Naive thymus-derived CD4-positive, alpha-beta T cell (primary cell): ENCODE measurements at regions not wholly inside any gene's neighbourhood (a gene's known extent, or its start where the extent isn't known, plus 50 kb on each side); places are given as distances from the start of the nearest gene placed in this dataset.
A peak's percentile ranks its signal among the peaks of the same experiment; 100 is the strongest.
"Not testable (repeated sequence)": the region's sequence is repeated elsewhere in the genome, so short reads cannot be mapped to it uniquely, and the experiment has no call there.

Source experiments
- ATAC-seq: fragments of 150-1000 bp; cut with Tn5 transposase; 2 replicates; pipeline ENCODE4 v1.10.0; 2021; ENCODE audit warnings: mild to moderate bottlenecking, moderate library complexity
- CTCF ChIA-PET: fragments of 350-600 bp; sonication (Branson Sonifier 250); formaldehyde crosslinking; loops from one replicate; lab custom pipeline; 2021; ENCODE audit warnings: antibody characterized with exemption; lab: Charles Lee
- POLR2A ChIA-PET: fragments of 350-600 bp; sonication (Branson Sonifier 250); formaldehyde crosslinking; loops from one replicate; lab custom pipeline; 2021; ENCODE audit warnings: antibody characterized with exemption, inconsistent platforms; lab: Charles Lee
- DNase-seq, 9 donors: peaks; one replicate each; pipeline versions ENCODE4 v3.0.0 to v3.0.0-alpha.2; 2020 to 2022; ENCODE audit warnings: mixed read lengths in 1 of 9
- H3K27ac ChIP-seq: one replicate; pipeline ENCODE4 v1.7.0; 2013; ENCODE audit warnings: mild to moderate bottlenecking, low read depth, low read length, moderate library complexity
- H3K27me3 ChIP-seq, 2 donors: one replicate each; pipeline ENCODE4 v1.7.0; 2013; ENCODE audit warnings: low read length in 2 of 2, mild to moderate bottlenecking in 2 of 2, moderate library complexity in 2 of 2; ENCODE audit not compliant: control insufficient read depth in 2 of 2, insufficient read depth in 2 of 2
- H3K36me3 ChIP-seq, 3 experiments: 1 replicate in 2 of 3; 2 replicates in 1 of 3; pipeline ENCODE4 v1.7.0; 2013; ENCODE audit warnings: low read length in 3 of 3, mild to moderate bottlenecking in 3 of 3, moderate library complexity in 1 of 3; ENCODE audit not compliant: insufficient read depth in 3 of 3, control insufficient read depth in 2 of 3
- H3K4me1 ChIP-seq, 2 donors: one replicate each; pipeline ENCODE4 v1.7.0; 2013; ENCODE audit warnings: low read length in 2 of 2, mild to moderate bottlenecking in 2 of 2, moderate library complexity in 1 of 2; ENCODE audit not compliant: control insufficient read depth in 2 of 2, insufficient read depth in 2 of 2
- H3K4me3 ChIP-seq: 2 replicates; pipeline ENCODE4 v1.7.0; 2013; ENCODE audit warnings: mild to moderate bottlenecking, low read length
- H3K9me3 ChIP-seq, 3 experiments: 1 replicate in 2 of 3; 2 replicates in 1 of 3; pipeline ENCODE4 v1.7.0; 2013; ENCODE audit warnings: low read length in 3 of 3; ENCODE audit not compliant: control insufficient read depth in 2 of 3
- H3K27ac Mint-ChIP-seq, 9 donors: one replicate each; pipeline ENCODE4 v1.8.0; 2020 to 2022; ENCODE audit warnings: mixed read lengths in 9 of 9, mild to moderate bottlenecking in 8 of 9, moderate library complexity in 5 of 9, inconsistent platforms in 2 of 9
- H3K27me3 Mint-ChIP-seq, 5 donors: one replicate each; pipeline ENCODE4 v1.8.0; 2021 to 2022; ENCODE audit warnings: mixed read lengths in 5 of 5, mild to moderate bottlenecking in 1 of 5
- H3K36me3 Mint-ChIP-seq, 5 donors: one replicate each; pipeline ENCODE4 v1.8.0; 2020 to 2022; ENCODE audit warnings: mixed read lengths in 5 of 5, mild to moderate bottlenecking in 3 of 5, inconsistent platforms in 1 of 5
- H3K4me1 Mint-ChIP-seq, 7 donors: one replicate each; pipeline ENCODE4 v1.8.0; 2020 to 2022; ENCODE audit warnings: mixed read lengths in 7 of 7, mild to moderate bottlenecking in 3 of 7, inconsistent platforms in 1 of 7
- H3K4me3 Mint-ChIP-seq, 10 donors: one replicate each; pipeline ENCODE4 v1.8.0; 2020 to 2022; ENCODE audit warnings: mild to moderate bottlenecking in 10 of 10, mixed read lengths in 10 of 10, moderate library complexity in 6 of 10, inconsistent platforms in 2 of 10
- H3K9me3 Mint-ChIP-seq, 11 donors: one replicate each; pipeline ENCODE4 v1.8.0; 2020 to 2022; ENCODE audit warnings: mixed read lengths in 11 of 11, mild to moderate bottlenecking in 4 of 11, inconsistent platforms in 1 of 11, moderate library complexity in 1 of 11
- intact Hi-C, 2 donors: fragments of 100-400 bp; cut with micrococcal nuclease; formaldehyde crosslinking; loops; one replicate each; pipeline ENCODE4 v1.15.1; 2023

DNA sequence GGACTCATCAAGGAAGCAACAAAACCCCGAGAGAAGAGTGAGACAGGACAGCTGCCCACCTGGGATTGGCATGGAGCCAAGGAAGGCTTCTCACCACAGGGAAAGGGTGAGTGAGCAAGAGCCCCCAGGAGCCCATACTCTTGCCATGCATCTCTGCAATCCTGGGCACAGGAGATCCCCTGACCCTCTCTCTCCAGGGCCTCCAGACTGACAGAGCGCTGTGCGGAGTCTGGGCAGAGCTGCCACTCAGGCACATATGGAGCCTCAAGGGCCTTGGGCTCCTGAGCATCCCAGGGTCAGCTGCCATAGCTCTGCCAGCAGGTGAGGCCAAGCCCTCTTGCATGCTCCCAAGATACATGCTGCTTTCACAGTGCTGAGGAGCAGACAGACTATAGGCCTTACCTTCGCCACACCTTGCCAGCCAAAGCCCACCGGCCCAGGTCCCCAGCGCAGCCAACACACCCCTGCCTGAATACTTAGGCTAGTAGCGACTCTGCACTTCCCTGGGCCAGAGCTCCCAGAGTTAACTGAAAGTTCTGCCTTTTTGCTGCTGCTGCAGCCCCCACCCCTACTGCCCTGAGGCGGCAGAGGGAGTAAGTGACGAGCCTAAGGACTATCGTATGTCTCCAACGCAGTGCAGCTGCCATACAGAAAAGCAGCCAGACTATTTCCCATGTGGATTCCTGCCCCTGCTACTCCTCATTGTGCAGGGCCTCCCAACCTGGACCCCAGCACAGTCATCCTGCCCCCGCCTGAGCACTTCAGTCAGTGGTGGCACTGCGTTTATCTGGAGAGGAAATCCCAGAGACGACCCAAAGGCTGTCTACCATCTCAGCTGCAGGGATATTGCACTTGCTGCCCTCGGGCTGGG lies 251.6 kb downstream of the SPATA31A6 start:
- Mint-ChIP-seq H3K4me1 (peaks cover 0 to 12% (median 2%) of the 10 kb centered on the region in 7 donors), H3K27ac (peak overlapping the region in 4 of 9 donors; percentile 25 to 87 (median 42))
- ATAC-seq, H3K36me3 Mint-ChIP-seq, H3K4me3 Mint-ChIP-seq, H3K27me3 ChIP-seq, H3K27me3 Mint-ChIP-seq, POLR2A ChIA-PET, H3K36me3 ChIP-seq, intact Hi-C loops, CTCF ChIA-PET, H3K27ac ChIP-seq, H3K9me3 ChIP-seq, DNase-seq, H3K9me3 Mint-ChIP-seq, H3K4me1 ChIP-seq, H3K4me3 ChIP-seq: not testable (repeated sequence)

- H3K27me3 ChIP-seq, CTCF ChIA-PET, H3K27me3 Mint-ChIP-seq, H3K36me3 ChIP-seq, H3K4me1 Mint-ChIP-seq, intact Hi-C loops, POLR2A ChIA-PET, H3K9me3 Mint-ChIP-seq, H3K4me1 ChIP-seq, H3K36me3 Mint-ChIP-seq, H3K9me3 ChIP-seq, DNase-seq, H3K4me3 ChIP-seq: not testable (repeated sequence)
- peak; percentile 31 for ATAC-seq
- peak overlapping the region; percentile 24 for H3K27ac ChIP-seq
- Mint-ChIP-seq H3K4me3 (peak overlapping the region in 1 of 10 donors; percentile 36), H3K27ac (peak overlapping the region in 6 of 9 donors; percentile 38 to 87 (median 66))
Observed at GRCh38 chr9:42435715-42436342, 252.4 kb downstream of the SPATA31A6 start.

GRCh38 chr9:42437057-42437759 lies 253.7 kb downstream of the SPATA31A6 start:
- DNase-seq, H3K4me1 ChIP-seq, CTCF ChIA-PET, H3K36me3 ChIP-seq, POLR2A ChIA-PET, H3K9me3 ChIP-seq, H3K27me3 ChIP-seq, H3K36me3 Mint-ChIP-seq, H3K4me1 Mint-ChIP-seq, H3K9me3 Mint-ChIP-seq, H3K27me3 Mint-ChIP-seq, intact Hi-C loops, H3K4me3 ChIP-seq, H3K27ac ChIP-seq: not testable (repeated sequence)
- Mint-ChIP-seq H3K27ac (peak overlapping the region in 2 of 9 donors; percentile 32 to 55), H3K4me3 (peak overlapping the region in 2 of 10 donors; percentile 30 to 47)
- peak; percentile 75 for ATAC-seq

- H3K4me3 ChIP-seq, H3K36me3 ChIP-seq, H3K27ac Mint-ChIP-seq, H3K27ac ChIP-seq, ATAC-seq, DNase-seq, POLR2A ChIA-PET, H3K4me1 ChIP-seq, H3K27me3 ChIP-seq, H3K9me3 Mint-ChIP-seq, H3K9me3 ChIP-seq, H3K4me3 Mint-ChIP-seq, H3K36me3 Mint-ChIP-seq, intact Hi-C loops, H3K4me1 Mint-ChIP-seq, CTCF ChIA-PET: not testable (repeated sequence)
- peaks cover 0 to 18% (median 0%) of the 10 kb centered on the region in 5 donors for H3K27me3 Mint-ChIP-seq
Observed at GRCh38 chr9:42442680-42443079, 259.2 kb downstream of the SPATA31A6 start.

- H3K9me3 Mint-ChIP-seq, H3K4me1 Mint-ChIP-seq, H3K4me3 ChIP-seq, H3K4me1 ChIP-seq, H3K27me3 ChIP-seq, POLR2A ChIA-PET, H3K36me3 ChIP-seq, intact Hi-C loops, DNase-seq, H3K4me3 Mint-ChIP-seq, CTCF ChIA-PET, ATAC-seq, H3K27ac ChIP-seq, H3K27ac Mint-ChIP-seq, H3K9me3 ChIP-seq, H3K36me3 Mint-ChIP-seq: not testable (repeated sequence)
- H3K27me3 Mint-ChIP-seq = peaks cover 0 to 18% (median 0%) of the 10 kb centered on the region in 5 donors
Observed at GRCh38 chr9:42443414-42443813, 260.0 kb downstream of the SPATA31A6 start.

DNA sequence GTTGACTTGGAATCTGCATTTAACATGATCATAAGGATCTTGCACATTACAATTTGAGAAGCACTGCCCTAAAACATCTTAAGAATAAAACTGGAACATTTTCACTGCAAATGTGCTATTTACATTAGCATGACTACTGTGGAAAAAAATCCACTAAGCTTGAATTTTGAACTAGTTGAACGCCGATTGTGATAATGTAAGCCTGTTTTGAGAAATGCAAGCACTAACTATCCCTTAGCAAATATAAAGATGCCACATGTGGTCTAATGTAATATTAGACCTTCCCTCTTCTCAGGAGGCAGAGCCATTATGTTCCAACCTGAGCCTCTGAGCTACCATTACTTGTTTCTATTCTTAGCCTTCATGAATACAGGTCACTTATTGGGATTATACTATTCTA lies 278.0 kb downstream of the SPATA31A6 start:
- H3K36me3 Mint-ChIP-seq, H3K4me3 Mint-ChIP-seq, H3K4me1 ChIP-seq, H3K9me3 ChIP-seq, H3K27ac Mint-ChIP-seq, DNase-seq, H3K36me3 ChIP-seq, H3K27ac ChIP-seq, ATAC-seq, intact Hi-C loops, H3K4me3 ChIP-seq, H3K27me3 ChIP-seq, H3K27me3 Mint-ChIP-seq, H3K9me3 Mint-ChIP-seq, CTCF ChIA-PET, POLR2A ChIA-PET, H3K4me1 Mint-ChIP-seq: not testable (repeated sequence)
